HEK293 (cell line): ENCODE measurements at regions not wholly inside any gene's neighbourhood (a gene's known extent, or its start where the extent isn't known, plus 50 kb on each side); places are given as distances from the start of the nearest gene placed in this dataset.
"Not testable (repeated sequence)": the region's sequence is repeated elsewhere in the genome, so short reads cannot be mapped to it uniquely, and the experiment has no call there.

Experiments
- CTCF ChIA-PET: fragments of 350-600 bp; formaldehyde crosslinking; extraction: SDS; loops from one replicate; lab custom pipeline; 2021; ENCODE audit warnings: antibody characterized with exemption; lab: Yijun Ruan, JAX
- POLR2A ChIA-PET: fragments of 300-600 bp; formaldehyde crosslinking; extraction: SDS; loops from one replicate; lab custom pipeline; 2020; ENCODE audit warnings: antibody characterized with exemption, inconsistent platforms; lab: Yijun Ruan, JAX
- H3K27ac ChIP-seq: fragments of 200-500 bp; sonication (Bioruptor generic); 2 replicates; pipeline ENCODE4 v1.5.1; 2014; ENCODE audit warnings: low read depth, low read length, control low read depth, inconsistent platforms; ENCODE audit errors: extremely low read depth
- H3K36me3 ChIP-seq, 2 experiments: fragments of 200-500 bp in 1 of 2; sonication (Bioruptor generic) in 1 of 2; 1 replicate in 1 of 2; 2 replicates in 1 of 2; pipeline ENCODE4 v1.5.1; 2014 to 2017; ENCODE audit warnings: inconsistent platforms in 2 of 2, low read length in 2 of 2; ENCODE audit not compliant: control insufficient read depth in 2 of 2, insufficient read depth in 1 of 2
- H3K4me1 ChIP-seq: fragments of 200-500 bp; sonication (Bioruptor generic); 2 replicates; pipeline ENCODE4 v1.5.1; 2014; ENCODE audit warnings: mild to moderate bottlenecking, low read length, inconsistent platforms; ENCODE audit not compliant: control insufficient read depth, insufficient read depth
- H3K4me3 ChIP-seq: 2 replicates; pipeline ENCODE4 v1.5.1; 2011; ENCODE audit warnings: low read depth, mild to moderate bottlenecking, control low read depth, low read length, moderate library complexity
- H3K9me3 ChIP-seq: fragments of 200-500 bp; sonication (Bioruptor generic); 2 replicates; pipeline ENCODE4 v1.5.1; 2014; ENCODE audit warnings: low read depth, low read length, inconsistent platforms; ENCODE audit not compliant: control insufficient read depth, insufficient read depth
- BCL11A ChIP-seq: fragments of 450-650 bp; formaldehyde crosslinking; IDR thresholded peaks from 2 replicates; pipeline ENCODE4 v1.5.1; 2016; ENCODE audit warnings: low read depth, missing biosample characterization, missing genetic modification characterization
- EGR2 ChIP-seq: fragments of 450-650 bp; formaldehyde crosslinking; IDR thresholded peaks from 2 replicates; pipeline ENCODE4 v1.5.1; 2016; ENCODE audit warnings: low read depth, missing biosample characterization, missing genetic modification characterization
- PRDM10 ChIP-seq: fragments of 450-650 bp; formaldehyde crosslinking; IDR thresholded peaks from 2 replicates; pipeline ENCODE4 v1.5.1; 2016; ENCODE audit warnings: missing biosample characterization, missing genetic modification characterization
- PRDM6 ChIP-seq: fragments of 450-650 bp; formaldehyde crosslinking; IDR thresholded peaks from 2 replicates; pipeline ENCODE4 v1.5.1; 2017; ENCODE audit warnings: missing biosample characterization, missing genetic modification characterization
- RBAK ChIP-seq: fragments of 450-650 bp; formaldehyde crosslinking; IDR thresholded peaks from 2 replicates; pipeline ENCODE4 v1.5.1; 2016; ENCODE audit warnings: missing biosample characterization, missing genetic modification characterization
- SCRT1 ChIP-seq: fragments of 450-650 bp; formaldehyde crosslinking; IDR thresholded peaks from 2 replicates; pipeline ENCODE4 v1.5.1; 2016; ENCODE audit warnings: missing biosample characterization, missing genetic modification characterization, borderline replicate concordance
- SETDB1 ChIP-seq: IDR thresholded peaks from one replicate; pipeline ENCODE4 v1.6.1; 2017; ENCODE audit warnings: mild to moderate bottlenecking, low read length, moderate library complexity, mixed read lengths; ENCODE audit not compliant: insufficient read length
- ZBTB11 ChIP-seq: fragments of 450-650 bp; formaldehyde crosslinking; conservative IDR thresholded peaks from 2 replicates; pipeline ENCODE4 v1.5.1; 2016; ENCODE audit warnings: low read depth, missing biosample characterization, missing genetic modification characterization
- ZBTB49 ChIP-seq: fragments of 450-650 bp; formaldehyde crosslinking; IDR thresholded peaks from 2 replicates; pipeline ENCODE4 v1.5.1; 2016; ENCODE audit warnings: missing biosample characterization, missing genetic modification characterization, low read depth
- ZFP3 ChIP-seq: fragments of 450-650 bp; formaldehyde crosslinking; IDR thresholded peaks from 2 replicates; pipeline ENCODE4 v1.5.1; 2016; ENCODE audit warnings: low read depth, missing biosample characterization, missing genetic modification characterization
- ZNF174 ChIP-seq: fragments of 450-650 bp; formaldehyde crosslinking; IDR thresholded peaks from 2 replicates; pipeline ENCODE4 v1.5.0; 2017; ENCODE audit warnings: missing biosample characterization, mild to moderate bottlenecking, missing genetic modification characterization
- ZNF23 ChIP-seq: fragments of 450-650 bp; formaldehyde crosslinking; IDR thresholded peaks from 2 replicates; pipeline ENCODE4 v1.5.1; 2016; ENCODE audit warnings: missing biosample characterization, missing genetic modification characterization, borderline replicate concordance
- ZNF280D ChIP-seq: fragments of 450-650 bp; formaldehyde crosslinking; IDR thresholded peaks from 2 replicates; pipeline ENCODE4 v1.5.1; 2016; ENCODE audit warnings: missing biosample characterization, missing genetic modification characterization
- ZNF302 ChIP-seq: fragments of 450-650 bp; formaldehyde crosslinking; IDR thresholded peaks from 2 replicates; pipeline ENCODE4 v1.5.1; 2016; ENCODE audit warnings: missing biosample characterization, missing genetic modification characterization, low read depth
- ZNF366 ChIP-seq: fragments of 450-650 bp; formaldehyde crosslinking; conservative IDR thresholded peaks from 2 replicates; pipeline ENCODE4 v1.5.1; 2016; ENCODE audit warnings: missing biosample characterization, missing genetic modification characterization
- ZNF521 ChIP-seq: fragments of 450-650 bp; formaldehyde crosslinking; IDR thresholded peaks from 2 replicates; pipeline ENCODE4 v1.5.1; 2017; ENCODE audit warnings: missing biosample characterization, mild to moderate bottlenecking, missing genetic modification characterization
- ZNF555 ChIP-seq: fragments of 450-650 bp; formaldehyde crosslinking; conservative IDR thresholded peaks from 2 replicates; pipeline ENCODE4 v1.5.1; 2017; ENCODE audit warnings: missing biosample characterization, mild to moderate bottlenecking, missing genetic modification characterization, inconsistent platforms
- ZNF830 ChIP-seq: fragments of 450-650 bp; IDR thresholded peaks from 2 replicates; pipeline ENCODE4 v1.5.0; 2018; ENCODE audit warnings: missing biosample characterization, missing genetic modification characterization, low read depth, mild to moderate bottlenecking, moderate library complexity
- ZSCAN30 ChIP-seq: fragments of 450-650 bp; IDR thresholded peaks from 2 replicates; pipeline ENCODE4 v1.5.1; 2018; ENCODE audit warnings: missing biosample characterization, mild to moderate bottlenecking, missing genetic modification characterization, moderate library complexity

GRCh38 chr5:85990998-85991397, 626.7 kb upstream of the COX7C start (continued):
- no peak for TF ChIP-seq PRDM10 (tag by site-specific recombination)
- no peak for TF ChIP-seq ZBTB49 (tag by site-specific recombination)
- TF ChIP-seq ZNF280D (tag by site-specific recombination), result 0 out of 2 replicates have a peak, but pooled peaks have one; percentile 41
- TF ChIP-seq ZBTB11 (tag by site-specific recombination), result no peak
- no peak for TF ChIP-seq ZNF302 (tag by site-specific recombination)
- TF ChIP-seq SETDB1, result peak; percentile 75
- no peak for TF ChIP-seq ZSCAN30
- no peak for TF ChIP-seq ZFP3

GRCh38 chr5:85994653-85995052, 623.1 kb upstream of the COX7C start:
- H3K4me1 ChIP-seq, H3K27ac ChIP-seq, H3K9me3 ChIP-seq, H3K36me3 ChIP-seq, H3K4me3 ChIP-seq, POLR2A ChIA-PET, CTCF ChIA-PET: not testable (repeated sequence)

GRCh38 chr5:85998656-85999055, 619.1 kb upstream of the COX7C start:
- no peak overlapping the region for H3K27ac ChIP-seq
- POLR2A ChIA-PET, result interaction anchor here (0.6 kb wide), 1 partner anchor 1010 kb away, joined by 3 read pairs; no protein-coding TSS in a partner anchor
- H3K9me3 ChIP-seq, result no peaks in the 10 kb centered on the region
- H3K36me3 ChIP-seq, result no peaks in the 10 kb centered on the region
- CTCF ChIA-PET, result no interaction called here
- H3K4me1 ChIP-seq, result no peaks in the 10 kb centered on the region
- no peak overlapping the region for H3K4me3 ChIP-seq
- no peak for TF ChIP-seq ZNF521
- TF ChIP-seq ZNF555 (tag by site-specific recombination), result no peak
- TF ChIP-seq SCRT1, result no peak
- TF ChIP-seq PRDM6 (tag by site-specific recombination), result no peak
- no peak for TF ChIP-seq EGR2 (tag by site-specific recombination)
- TF ChIP-seq ZNF830 (tag by site-specific recombination), result no peak
- no peak for TF ChIP-seq ZNF23 (tag by site-specific recombination)
- no peak for TF ChIP-seq ZNF174 (tag by site-specific recombination)
- TF ChIP-seq BCL11A (tag by site-specific recombination), result no peak
- TF ChIP-seq ZNF366 (tag by site-specific recombination), result no peak
- TF ChIP-seq RBAK (tag by site-specific recombination), result no peak
